SIG-M5 treated with dmso at 0.1 percent for 504 hours (cell line): ENCODE measurements at regions not wholly inside any gene's neighbourhood (a gene's known extent, or its start where the extent isn't known, plus 50 kb on each side); places are given as distances from the start of the nearest gene placed in this dataset.

Experiments
- DNase-seq: peaks from one replicate; lab custom pipeline; 2025; ENCODE audit not compliant: unreplicated experiment; lab: John Stamatoyannopoulos, UW

DNA sequence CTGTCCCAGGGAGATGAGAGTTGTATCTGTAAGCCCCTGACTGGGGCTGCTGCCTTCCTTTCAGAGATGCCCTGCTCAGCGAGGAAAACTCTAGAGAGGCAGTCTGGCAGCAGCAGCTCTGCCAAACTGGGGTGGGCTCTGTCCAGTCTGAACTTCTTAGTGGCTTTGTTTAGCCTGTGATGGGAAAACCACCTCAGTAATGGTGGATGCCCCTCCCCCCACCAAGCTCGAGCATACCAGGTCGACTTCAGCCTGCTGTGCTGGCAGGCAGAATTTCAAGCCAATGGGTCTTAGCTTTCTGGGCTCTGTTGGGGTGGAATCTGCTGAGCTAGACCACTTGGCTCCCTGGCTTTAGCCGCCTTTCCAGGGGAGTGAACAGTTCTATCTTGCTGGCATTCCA is 218.3 kb downstream of the TUSC7 start:
- DNase-seq = no peak

DNA sequence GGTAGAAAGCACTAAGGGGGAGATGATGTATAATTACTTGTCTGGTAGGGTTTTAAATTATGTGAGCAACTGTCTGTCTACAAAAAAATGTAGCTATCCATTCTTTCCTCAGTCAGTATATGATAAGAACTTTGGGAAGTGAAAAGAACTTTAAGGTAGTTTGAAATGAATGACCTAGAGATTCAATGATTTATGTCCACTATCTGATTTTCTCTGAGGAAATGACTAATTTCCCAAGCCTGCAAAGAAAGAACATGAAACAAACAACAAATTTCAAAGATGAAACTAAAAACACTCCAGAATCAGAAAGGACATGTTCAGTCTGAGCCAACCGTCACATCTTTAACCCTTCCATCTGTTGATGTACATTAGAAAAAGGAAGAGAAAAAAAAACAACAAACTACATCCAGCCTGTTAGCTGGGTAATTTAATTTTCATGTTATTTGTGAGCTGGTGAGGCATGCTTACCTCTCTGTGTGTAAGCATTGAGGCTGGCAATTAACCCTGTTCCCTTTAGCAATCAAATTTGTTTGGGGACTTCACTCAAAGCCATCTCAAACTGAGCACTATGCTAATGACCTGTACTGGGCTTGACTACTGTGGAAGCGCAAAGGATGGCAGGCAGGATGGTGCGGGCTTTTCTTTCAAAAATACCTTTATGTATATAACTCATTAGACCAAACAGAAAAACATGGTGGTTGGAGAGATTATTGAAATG is 220.1 kb downstream of the TUSC7 start:
- DNase-seq = no peak

DNA sequence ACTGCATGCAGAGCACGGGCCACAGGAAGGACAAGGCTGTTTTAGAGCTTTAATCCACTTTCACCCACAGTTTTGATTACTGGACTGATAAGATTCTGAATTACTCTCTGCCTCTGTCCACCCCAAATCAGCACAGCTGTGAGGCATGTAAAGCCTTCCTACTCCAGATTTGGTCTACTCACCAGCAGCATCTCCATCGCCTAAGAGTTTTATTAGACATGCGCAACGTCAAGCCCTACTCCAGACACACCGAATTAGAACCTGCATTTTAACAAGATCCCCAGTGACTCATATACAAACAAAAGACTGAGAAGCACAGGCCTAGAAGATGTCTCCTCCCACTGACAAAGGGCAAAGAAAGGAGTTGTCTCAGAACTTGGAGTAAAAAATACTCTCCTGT is 221.2 kb downstream of the TUSC7 start:
- DNase-seq = no peak

DNA sequence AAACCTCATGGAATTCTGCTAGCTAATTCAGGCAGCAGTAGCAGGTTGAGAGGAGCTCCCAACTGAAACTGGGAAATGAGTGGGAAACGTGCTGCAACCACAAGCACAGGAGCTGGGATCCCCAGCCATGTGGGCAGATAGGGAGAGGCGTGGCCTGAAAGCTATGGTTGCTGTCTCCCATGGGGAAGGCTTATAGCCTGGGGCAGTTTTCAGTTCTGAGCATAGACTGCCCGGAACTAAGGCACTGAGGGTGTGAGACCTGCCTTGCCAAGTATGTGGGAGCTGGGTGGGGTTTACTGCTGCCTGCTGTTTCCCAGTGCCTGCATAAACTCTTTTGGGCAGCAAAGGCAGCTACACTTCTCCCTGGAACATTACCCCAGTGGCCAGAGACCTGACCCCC is 229.5 kb downstream of the TUSC7 start:
- DNase-seq = no peak

DNA sequence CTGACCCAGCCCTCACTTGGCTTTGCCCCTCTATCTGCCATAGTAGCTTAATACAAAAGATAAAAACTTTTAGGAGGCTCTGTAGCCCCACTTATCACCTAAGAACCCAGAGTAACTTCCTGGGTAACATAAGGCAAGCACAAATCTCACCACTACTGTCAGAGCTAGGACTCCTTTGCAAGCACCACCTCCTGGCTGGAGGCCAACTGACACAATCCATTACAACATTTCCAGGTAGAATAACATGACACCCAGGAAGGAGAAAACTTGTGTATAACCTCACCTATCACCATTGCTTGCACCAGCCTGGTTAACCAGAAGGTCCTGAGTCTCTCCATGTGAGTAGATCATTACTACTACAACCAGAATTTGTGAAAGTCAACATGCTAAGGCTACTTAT is 230.0 kb downstream of the TUSC7 start:
- no peak for DNase-seq

DNA sequence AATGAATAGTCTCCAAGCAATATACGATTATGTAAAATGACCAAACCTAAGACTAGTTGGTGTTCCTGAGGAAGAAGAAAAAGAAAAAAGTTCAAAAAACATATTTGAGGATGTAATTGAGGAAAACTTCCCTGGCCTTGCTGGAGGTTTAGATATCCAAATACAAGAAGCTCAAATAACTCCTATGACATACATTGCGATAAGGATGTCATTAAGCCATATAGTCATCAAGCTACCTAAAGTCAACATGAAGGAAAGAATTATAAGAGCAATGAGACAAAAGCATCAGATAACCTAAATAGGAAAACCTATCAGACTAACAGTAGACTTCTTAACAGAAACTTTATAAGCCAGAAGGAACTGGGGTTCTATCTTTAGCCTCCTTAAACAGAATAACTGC is 231.1 kb downstream of the TUSC7 start:
- DNase-seq = no peak

DNA sequence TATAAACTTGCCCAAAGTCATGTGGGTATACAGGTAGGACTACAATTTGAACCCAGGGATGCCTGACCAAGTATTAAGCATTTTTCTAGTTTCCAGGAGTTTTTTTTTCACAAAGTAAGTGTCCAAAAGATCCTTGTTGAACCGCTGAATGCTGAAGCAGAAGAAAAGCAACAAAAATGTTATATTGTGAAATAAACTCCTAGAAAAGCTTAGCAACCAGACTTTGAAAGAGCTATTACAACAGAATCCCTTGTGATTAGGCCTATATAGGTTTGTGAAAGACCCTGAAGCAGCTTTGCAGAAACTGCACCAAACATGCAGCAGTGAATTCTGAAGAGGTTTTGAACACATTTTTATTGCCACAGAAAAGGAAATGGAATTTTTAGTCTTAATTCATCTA is 236.8 kb downstream of the TUSC7 start:
- DNase-seq = no peak

DNA sequence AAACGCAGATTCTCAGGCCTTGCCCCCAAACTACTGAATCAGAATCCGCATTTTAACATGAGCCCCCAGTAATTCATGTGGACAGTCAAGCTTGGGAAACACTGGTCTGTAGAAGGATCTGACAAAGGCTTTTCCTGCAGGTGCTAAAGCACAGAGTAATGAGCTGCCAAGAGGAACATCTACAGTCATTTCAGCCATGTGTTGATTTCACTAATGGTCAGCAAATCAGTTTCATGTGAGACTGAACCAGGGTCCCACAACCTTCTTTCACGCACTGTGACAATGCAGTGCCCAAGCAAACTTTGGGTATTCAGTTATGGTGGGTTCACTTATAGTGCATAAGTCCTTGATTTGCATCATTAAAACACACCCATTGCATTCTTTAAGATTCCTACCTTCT is 237.6 kb downstream of the TUSC7 start:
- no peak for DNase-seq

DNA sequence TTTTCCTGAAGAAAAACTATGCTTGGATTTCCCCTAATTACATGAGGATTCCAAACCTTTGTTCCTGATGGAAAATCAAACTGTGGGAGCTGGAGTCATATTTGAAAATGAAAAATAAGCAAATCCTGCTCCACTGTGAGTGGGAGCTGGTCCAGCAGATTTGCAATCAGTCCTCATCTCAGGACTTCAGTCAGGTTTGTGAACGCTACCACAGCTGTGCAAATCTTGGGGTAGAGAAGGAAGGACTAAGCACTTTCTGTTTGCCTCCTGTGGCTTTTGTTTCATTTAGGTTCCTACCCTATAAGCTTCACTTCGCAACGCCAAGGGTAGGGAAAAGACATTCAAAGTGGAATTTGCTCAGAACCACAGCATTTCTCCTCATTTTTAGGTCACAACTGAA is 238.2 kb downstream of the TUSC7 start:
- DNase-seq = no peak

DNA sequence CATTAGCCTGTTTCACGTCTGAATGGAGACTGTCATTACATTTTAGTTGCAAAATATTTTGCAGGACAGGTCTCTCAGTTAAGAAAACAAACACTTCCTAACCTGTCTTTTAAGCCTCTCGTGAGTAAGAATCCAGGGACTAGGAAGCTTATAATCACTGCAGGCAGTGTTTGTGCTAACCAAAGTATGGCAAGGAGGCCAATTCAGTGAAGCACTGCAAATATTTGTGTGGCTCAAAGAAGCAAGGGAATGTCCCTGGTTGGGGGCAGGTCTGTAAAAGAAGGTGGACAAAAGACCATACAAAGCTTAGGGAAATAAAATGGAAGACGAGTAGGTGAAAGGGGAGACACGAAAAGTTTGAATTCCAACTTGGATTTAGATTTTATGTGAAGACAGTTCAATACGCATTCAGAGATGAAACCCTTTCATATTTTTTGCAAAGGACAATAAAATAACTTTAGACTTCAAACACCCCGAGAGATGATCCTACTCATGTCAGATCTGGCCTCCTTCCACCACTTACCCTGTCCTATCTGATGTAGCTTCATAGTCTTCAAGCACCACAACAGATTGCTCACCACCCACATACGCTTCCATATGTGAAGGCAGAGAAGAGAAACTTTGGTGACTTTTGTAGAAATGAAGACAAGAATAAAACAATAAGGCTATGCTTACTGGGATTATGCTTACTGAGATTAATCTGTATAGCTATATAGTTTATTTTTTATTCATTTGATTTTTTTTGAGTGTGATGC is 240.9 kb downstream of the TUSC7 start:
- DNase-seq = no peak

DNA sequence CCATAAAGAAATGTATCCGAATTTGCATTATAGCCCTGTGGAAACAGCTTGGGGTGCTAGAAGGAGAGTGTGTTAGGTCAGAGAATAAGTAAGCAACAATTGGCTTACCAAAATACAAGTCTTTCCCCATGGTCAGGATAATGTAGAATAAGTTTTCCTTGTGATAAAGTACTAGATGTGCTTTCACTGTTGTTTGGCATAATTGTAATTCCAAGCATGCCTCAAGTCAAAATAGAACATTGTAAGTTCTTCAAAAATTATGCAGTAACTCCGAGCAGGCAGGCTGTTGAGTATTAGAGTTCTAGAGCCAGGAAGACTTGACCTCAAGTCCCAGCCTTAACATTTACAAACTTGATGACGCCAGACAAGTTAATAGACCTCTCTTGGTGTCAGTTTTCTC is 242.0 kb downstream of the TUSC7 start:
- no peak for DNase-seq

DNA sequence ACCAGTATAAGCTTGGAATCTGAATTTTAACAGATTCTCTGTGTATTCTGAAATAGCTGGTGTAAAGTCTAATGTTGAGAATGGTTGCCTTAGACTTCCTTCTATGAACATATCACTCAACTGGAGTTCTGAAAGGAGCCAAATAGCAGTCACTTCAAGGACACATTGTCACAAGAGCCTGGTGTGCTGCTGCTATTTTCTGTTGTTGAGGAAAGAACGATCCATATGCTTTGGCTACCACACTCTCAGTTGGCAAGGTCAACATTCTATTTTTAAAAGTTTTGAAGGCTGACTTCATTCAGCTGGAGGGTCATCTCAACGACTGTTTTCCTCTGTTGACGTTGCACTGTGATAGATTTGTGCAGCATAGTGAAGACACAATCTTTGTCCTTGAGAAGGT is 248.7 kb downstream of the TUSC7 start:
- no peak for DNase-seq

DNA sequence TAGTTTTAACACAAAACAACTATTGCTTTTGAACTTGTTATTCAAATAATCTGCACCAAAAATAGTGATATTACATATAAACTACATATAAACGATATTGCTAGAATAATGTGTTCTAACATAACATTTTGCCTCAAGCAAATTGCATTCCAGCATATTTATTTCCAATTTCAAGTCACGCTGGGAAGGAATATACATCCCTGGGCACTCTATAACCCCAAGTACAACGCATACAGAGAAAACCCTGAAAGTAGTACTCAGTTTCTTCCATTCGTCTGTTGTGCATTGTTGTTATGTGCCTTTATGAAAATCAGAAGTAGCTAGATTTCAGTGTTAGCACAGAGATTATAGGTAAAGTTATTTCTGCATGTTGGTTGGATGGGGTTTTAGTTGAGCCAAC is 251.5 kb downstream of the TUSC7 start:
- DNase-seq = no peak

DNA sequence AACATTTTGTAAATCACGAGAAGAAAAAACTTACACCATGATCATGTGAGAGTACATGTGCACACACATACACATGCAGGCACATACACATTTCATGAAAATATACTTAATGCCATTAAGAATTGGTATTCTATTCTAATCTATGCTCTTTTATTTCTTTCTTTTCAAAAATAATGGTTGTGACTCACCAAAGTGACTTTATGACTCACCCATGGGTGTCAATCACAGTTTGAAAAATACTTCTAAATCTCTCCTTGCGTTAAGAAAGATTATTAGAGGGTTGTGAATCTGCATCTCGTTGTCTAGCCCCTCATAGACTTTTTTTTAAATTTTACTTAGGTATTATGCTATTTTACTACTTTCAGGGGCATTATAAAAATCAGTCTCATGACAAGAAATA is 254.2 kb downstream of the TUSC7 start:
- no peak for DNase-seq

DNA sequence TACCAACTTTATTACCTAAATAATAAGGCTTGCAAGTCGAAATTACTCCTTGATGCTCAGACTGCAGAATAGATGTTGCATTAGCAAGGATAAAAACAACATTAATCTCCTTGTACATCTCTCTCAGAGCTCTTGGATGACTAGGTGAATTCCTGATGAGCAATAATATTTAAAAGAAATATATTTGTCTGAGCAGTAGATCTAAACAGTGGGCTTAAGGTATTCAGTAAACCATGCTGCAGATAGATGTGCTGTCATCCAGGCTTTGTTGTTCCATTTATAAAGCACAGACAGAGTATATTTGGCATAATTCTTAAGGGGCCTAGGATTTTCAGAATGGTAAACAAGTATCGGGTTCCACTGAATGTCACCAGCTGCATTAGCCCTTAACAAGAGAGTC is 257.1 kb downstream of the TUSC7 start:
- DNase-seq = no peak

DNA sequence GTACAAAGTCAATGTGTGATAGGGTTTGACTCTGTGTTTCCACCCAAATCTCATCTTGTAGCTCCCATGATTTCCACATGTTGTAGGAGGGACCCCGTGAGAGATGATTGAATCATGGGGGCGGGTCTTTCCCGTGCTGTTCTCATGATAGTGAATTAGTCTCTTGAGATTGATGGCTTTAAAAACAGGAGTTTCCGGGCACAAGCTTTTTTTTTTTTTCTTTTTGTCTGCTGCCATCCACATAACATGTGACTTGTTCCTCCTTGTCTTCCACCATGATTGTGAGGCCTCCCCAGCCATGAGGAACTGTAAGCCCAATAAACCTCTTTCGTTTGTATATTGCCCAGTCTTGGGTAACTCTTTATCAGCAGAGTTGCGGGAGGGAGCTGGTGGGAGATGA is 259.6 kb downstream of the TUSC7 start:
- no peak for DNase-seq

DNA sequence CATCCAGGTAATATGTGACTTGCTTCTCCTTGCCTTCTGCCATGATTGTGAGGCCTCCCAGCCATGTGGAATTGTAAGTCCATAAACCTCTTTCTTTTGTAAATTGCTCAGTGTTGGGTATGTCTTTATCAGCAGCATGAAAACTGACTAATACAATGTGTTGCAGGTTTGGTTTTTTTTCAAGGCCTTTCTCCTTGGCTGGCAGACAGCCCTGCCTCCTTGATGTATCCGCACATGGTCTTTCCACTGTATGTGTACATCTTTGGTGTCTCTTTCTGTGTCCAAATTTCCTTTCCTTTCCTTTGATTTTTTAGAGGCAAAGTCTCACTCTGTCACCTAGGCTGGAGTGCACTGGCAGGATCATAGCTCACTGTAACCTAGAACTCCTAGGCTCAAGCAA is 260.1 kb downstream of the TUSC7 start:
- no peak for DNase-seq

DNA sequence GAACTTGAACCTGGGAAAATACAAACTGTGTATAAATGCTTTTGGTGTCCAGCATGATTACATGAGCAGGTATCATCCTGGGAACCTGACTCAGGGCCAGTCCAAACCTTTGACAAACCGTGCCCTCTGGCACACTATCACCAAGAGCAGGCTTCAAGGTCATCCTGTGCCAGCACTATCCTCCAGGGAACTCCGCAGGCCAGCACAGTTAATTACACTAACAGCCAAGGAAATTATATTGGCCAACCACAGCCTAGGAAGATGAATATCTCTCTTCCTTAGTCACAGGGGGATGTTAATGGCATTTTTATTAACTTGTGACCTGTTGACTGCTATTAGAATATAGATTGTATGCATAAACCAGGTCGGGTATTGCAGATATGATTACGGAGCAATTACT is 262.0 kb downstream of the TUSC7 start:
- no peak for DNase-seq

DNA sequence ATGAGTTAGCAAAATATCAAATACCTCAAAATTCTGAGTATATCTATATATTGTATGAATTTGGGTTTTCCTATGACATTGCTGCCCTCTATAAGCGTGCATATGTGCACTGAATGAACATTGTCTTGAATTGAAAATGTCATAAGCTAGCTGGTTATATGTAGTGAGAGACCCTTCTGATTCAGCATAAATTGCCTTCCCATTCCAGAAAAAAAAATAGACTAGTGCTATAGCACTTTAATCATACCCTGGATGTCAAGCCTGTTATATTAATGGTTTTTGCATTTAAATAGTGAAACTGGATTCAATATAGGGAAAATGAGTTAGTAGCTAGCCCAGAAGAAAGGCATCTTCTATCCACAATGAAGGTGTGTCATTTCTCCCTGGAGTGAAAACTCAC is 265.1 kb downstream of the TUSC7 start:
- DNase-seq = no peak

DNA sequence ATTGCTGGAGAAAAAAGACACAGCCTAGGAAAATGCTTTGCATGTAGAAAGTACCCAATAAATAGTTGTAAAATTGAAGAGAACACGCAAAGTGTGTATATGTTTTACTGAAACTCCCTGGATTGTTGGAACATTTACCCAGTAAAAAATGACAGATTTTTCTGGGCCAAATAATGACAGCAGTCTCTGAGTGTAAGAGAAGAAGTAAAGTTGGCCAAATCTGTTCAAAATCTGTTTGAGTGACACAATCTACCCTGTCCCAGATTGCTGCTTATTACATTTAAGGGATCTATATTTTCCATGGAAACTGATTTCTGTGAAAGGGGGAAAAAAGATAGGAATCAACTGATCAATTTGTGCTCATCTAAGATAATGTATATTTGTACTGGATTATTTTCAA is 267.9 kb downstream of the TUSC7 start:
- DNase-seq = no peak

DNA sequence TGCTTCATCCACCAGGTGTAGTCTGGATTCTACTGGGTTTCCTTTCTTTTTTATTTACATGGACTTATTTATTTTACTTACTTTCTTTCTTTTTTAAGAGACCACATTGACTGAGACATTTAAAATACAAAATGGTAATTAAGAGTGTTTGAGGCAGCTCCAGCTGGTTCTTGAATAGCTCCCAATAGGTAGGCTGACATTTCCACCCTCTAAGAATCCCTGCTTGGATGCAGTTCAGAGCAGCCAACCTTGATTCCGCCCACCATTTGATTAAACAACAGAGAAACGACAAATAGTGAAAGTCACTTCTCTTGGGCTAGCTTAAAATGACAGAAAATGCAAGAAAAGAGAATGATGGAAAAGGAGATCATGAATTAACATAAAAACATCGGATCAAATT is 270.5 kb downstream of the TUSC7 start:
- DNase-seq = no peak

DNA sequence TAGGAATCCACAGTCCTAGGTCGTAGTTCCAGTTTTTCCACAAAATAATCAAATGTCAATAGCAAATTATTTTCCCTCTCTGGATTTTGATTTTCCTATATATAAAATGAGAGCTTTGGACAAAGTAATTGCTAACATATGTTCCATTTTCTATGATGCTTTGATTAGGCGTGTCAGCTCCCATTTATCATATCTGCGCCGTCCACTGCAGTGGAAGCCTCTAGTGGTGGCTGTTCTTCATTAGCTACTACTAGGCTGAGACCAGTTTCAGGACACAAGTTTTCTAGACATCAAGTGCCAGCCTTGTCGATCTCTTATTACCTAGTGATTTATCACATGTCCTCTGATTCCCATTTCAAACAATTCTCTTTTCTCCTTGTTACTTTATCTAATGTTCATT is 271.5 kb downstream of the TUSC7 start:
- no peak for DNase-seq

DNA sequence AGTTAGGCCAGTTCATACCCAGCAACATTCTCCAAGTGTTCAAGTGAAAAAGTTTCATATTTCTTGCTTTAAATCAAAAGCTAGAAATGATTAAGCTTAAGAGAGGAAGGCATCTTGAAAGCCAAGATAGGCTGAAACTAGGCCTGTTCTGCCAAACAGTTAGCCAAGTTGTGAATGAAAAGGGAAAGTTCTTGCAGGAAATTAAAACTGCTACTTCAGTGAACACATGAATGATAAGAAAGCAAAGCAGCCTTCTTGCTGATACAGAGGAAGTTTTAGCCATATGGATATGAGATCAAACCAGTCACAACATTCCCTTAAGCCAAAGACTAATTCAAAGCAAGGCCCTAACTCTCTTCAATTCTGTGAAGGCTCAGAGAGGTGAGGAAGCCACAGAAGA is 274.7 kb downstream of the TUSC7 start:
- DNase-seq = no peak
